Prostate gland (tissue), 2 donors: ENCODE measurements at regions not wholly inside any gene's neighbourhood (a gene's known extent, or its start where the extent isn't known, plus 50 kb on each side); places are given as distances from the start of the nearest gene placed in this dataset.

Source experiments
- DNase-seq: peaks from one replicate; pipeline ENCODE4 v3.0.0-alpha.2; 2019; ENCODE audit warnings: low spot score
- H3K27ac ChIP-seq, 2 donors: fragments of 200-600 bp; sonication (generic); 2 replicates each; pipeline ENCODE4 v1.5.1; 2017 to 2019
- H3K27me3 ChIP-seq: fragments of 200-600 bp; sonication (generic); replicated peaks from 2 replicates; pipeline ENCODE4 v1.5.1; 2019; ENCODE audit not compliant: insufficient read depth
- H3K36me3 ChIP-seq, 2 donors: fragments of 200-600 bp; sonication (generic); 1 replicate in 1 of 2; 2 replicates in 1 of 2; pipeline versions ENCODE4 v1.5.1 to v1.8.1; 2017 to 2019
- H3K4me1 ChIP-seq: fragments of 200-600 bp; sonication (generic); replicated peaks from 2 replicates; pipeline ENCODE4 v1.5.1; 2019
- H3K4me3 ChIP-seq, 2 donors: fragments of 200-600 bp; sonication (generic); 2 replicates each; pipeline ENCODE4 v1.5.1; 2017 to 2019
- H3K9me3 ChIP-seq: fragments of 200-600 bp; sonication (generic); 2 replicates; pipeline ENCODE4 v1.5.1; 2017
- CTCF ChIP-seq, 4 experiments: fragments of 200-600 bp in 2 of 4; fragments of 450-650 bp in 2 of 4; sonication (generic) in 2 of 4; IDR thresholded peaks; 1 replicate in 3 of 4; 2 replicates in 1 of 4; pipeline ENCODE4 v1.5.1; 2016 to 2019; ENCODE audit warnings: antibody characterized with exemption in 4 of 4, mild to moderate bottlenecking in 2 of 4, moderate library complexity in 2 of 4
- POLR2A ChIP-seq: fragments of 450-650 bp; IDR thresholded peaks from one replicate; pipeline ENCODE4 v1.6.1; 2016; ENCODE audit warnings: antibody characterized with exemption, mild to moderate bottlenecking
- POLR2AphosphoS5 ChIP-seq: sonication (generic); formaldehyde crosslinking; IDR thresholded peaks from one replicate; pipeline ENCODE4 v1.6.1; 2017; ENCODE audit warnings: antibody characterized with exemption
- WGBS: methylation state at CpG from one replicate; pipeline ENCODE4 v1.1.5; 2018; 5-methylcytosine and 5-hydroxymethylcytosine counted together
- intact Hi-C: fragments of 100-400 bp; cut with DNase I; formaldehyde crosslinking; loops from one replicate; pipeline ENCODE4 v1.14.2; 2022

GRCh38 chr11:105553025-105553424, 56.8 kb upstream of the GRIA4 start:
- WGBS = 65% methylated on average over 4 of the region's 4 CpGs
- intact Hi-C loops = no loop called here
- H3K27ac ChIP-seq = no peak overlapping the region
- no peaks in the 10 kb centered on the region for H3K9me3 ChIP-seq
- H3K36me3 ChIP-seq = no peaks in the 10 kb centered on the region
- TF ChIP-seq POLR2AphosphoS5 (no peak), POLR2A (no peak), CTCF (IDR thresholded peaks at IDR 0.05) (no peak)
- H3K4me3 ChIP-seq = no peak overlapping the region
- DNase-seq = no peak
- H3K27me3 ChIP-seq = no peaks in the 10 kb centered on the region
- no peaks in the 10 kb centered on the region for H3K4me1 ChIP-seq

- intact Hi-C loops = no loop called here
These were observed 61.5 kb upstream of the GRIA4 start for GRCh38 chr11:105548359-105548758.

GRCh38 chr11:105538588-105538987, 71.3 kb upstream of the GRIA4 start:
- 77% methylated on average over 3 of the region's 3 CpGs for WGBS
- intact Hi-C loops = no loop called here
- Histone ChIP-seq H3K9me3 (no peaks in the 10 kb centered on the region), H3K4me1 (no peaks in the 10 kb centered on the region), H3K27me3 (no peaks in the 10 kb centered on the region), H3K36me3 (no peaks in the 10 kb centered on the region), H3K4me3 (no peak overlapping the region), H3K27ac (no peak overlapping the region)
- TF ChIP-seq CTCF (IDR thresholded peaks at IDR 0.05) (no peak), POLR2AphosphoS5 (no peak)
- DNase-seq = no peak

More at GRCh38 chr11:105548359-105548758, 61.5 kb upstream of the GRIA4 start:
- Histone ChIP-seq H3K27ac (no peak overlapping the region), H3K4me3 (no peak overlapping the region), H3K9me3 (no peaks in the 10 kb centered on the region), H3K36me3 (no peaks in the 10 kb centered on the region), H3K27me3 (no peaks in the 10 kb centered on the region), H3K4me1 (no peaks in the 10 kb centered on the region)
- no peak for TF ChIP-seq POLR2A
- no peak for TF ChIP-seq CTCF (IDR thresholded peaks at IDR 0.05)
- no peak for TF ChIP-seq POLR2AphosphoS5
- WGBS = 64% methylated on average over 3 of the region's 3 CpGs
- no peak for DNase-seq

GRCh38 chr11:105537531-105537930, 72.3 kb upstream of the GRIA4 start:
- no peaks in the 10 kb centered on the region for H3K9me3 ChIP-seq
- no peak overlapping the region for H3K4me3 ChIP-seq
- H3K4me1 ChIP-seq = no peaks in the 10 kb centered on the region
- intact Hi-C loops = no loop called here
- 46% methylated on average over 2 of the region's 2 CpGs for WGBS
- no peak for TF ChIP-seq POLR2AphosphoS5
- no peak for TF ChIP-seq POLR2A
- TF ChIP-seq CTCF (IDR thresholded peaks at IDR 0.05) = no peak
- DNase-seq = no peak
- no peaks in the 10 kb centered on the region for H3K27me3 ChIP-seq
- H3K27ac ChIP-seq = no peak overlapping the region
- no peaks in the 10 kb centered on the region for H3K36me3 ChIP-seq

- Histone ChIP-seq H3K4me1 (no peaks in the 10 kb centered on the region), H3K27ac (no peak overlapping the region), H3K9me3 (no peaks in the 10 kb centered on the region), H3K4me3 (no peak overlapping the region), H3K27me3 (no peaks in the 10 kb centered on the region), H3K36me3 (no peaks in the 10 kb centered on the region)
- WGBS = 44% methylated on average over 3 of the region's 3 CpGs
- no peak for DNase-seq
- TF ChIP-seq POLR2AphosphoS5 = no peak
- no peak for TF ChIP-seq CTCF (IDR thresholded peaks at IDR 0.05)
- no peak for TF ChIP-seq POLR2A
- intact Hi-C loops = no loop called here
These were observed 85.6 kb upstream of the GRIA4 start for GRCh38 chr11:105524286-105524685.
